ENCODE measurements at regions not wholly inside any gene's neighbourhood (a gene's known extent, or its start where the extent isn't known, plus 50 kb on each side); places are given as distances from the start of the nearest gene placed in this dataset.
"Not testable (repeated sequence)": the region's sequence is repeated elsewhere in the genome, so short reads cannot be mapped to it uniquely, and the experiment has no call there.

DNA sequence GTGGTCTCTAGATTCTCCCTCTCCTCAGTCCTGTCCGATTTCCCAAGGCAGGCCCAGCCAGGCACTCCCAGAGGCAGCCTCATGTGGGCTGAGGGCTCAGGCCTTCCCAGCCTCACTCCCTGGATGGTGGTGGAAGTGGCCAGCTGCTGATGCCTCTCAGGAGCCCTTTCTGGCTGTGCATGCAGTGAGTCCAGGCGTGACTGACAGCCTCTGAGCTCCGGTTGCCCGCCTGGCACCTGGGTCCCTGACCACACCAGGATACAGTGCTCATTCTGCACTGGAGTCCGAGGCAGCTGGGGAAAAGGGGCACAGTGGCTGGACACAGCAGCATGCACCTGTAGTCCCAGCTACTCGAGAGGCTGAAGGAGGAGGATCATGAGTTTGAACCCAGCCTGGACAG, 132.6 kb downstream of the CUL2 start:
- DNase-seq (no peak), ATAC-seq (no peak)
- Histone ChIP-seq H3K9me3 (no peaks in the 10 kb centered on the region), H3K27ac (no peak overlapping the region), H3K36me3 (no peaks in the 10 kb centered on the region), H3K4me3 (no peak overlapping the region), H3K4me1 (no peaks in the 10 kb centered on the region), H3K27me3 (no peaks in the 10 kb centered on the region)
- intact Hi-C loops (cut with DNase I; ENCODE audit: low total_unique reads): loop anchor here (10.0 kb wide), 1 partner anchor 233 kb away; no protein-coding TSS in a partner anchor
- TF ChIP-seq, protein P1, sequence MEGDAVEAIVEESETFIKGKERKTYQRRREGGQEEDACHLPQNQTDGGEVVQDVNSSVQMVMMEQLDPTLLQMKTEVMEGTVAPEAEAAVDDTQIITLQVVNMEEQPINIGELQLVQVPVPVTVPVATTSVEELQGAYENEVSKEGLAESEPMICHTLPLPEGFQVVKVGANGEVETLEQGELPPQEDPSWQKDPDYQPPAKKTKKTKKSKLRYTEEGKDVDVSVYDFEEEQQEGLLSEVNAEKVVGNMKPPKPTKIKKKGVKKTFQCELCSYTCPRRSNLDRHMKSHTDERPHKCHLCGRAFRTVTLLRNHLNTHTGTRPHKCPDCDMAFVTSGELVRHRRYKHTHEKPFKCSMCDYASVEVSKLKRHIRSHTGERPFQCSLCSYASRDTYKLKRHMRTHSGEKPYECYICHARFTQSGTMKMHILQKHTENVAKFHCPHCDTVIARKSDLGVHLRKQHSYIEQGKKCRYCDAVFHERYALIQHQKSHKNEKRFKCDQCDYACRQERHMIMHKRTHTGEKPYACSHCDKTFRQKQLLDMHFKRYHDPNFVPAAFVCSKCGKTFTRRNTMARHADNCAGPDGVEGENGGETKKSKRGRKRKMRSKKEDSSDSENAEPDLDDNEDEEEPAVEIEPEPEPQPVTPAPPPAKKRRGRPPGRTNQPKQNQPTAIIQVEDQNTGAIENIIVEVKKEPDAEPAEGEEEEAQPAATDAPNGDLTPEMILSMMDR (IDR thresholded peaks at IDR 0.05 in 4 of 5, conservative IDR thresholded peaks at IDR 0.05 in 1 of 5): no peak
- TF ChIP-seq POLR2A (IDR thresholded peaks at IDR 0.05): no peak
- in situ Hi-C loops (cut with MboI; ENCODE audit: low sequenced_read_pairs in 4 of 4): loop anchor here in 2 of 4 donors (10.0 to 25.0 kb wide), 2 partner anchors 295 to 303 kb away; no protein-coding TSS in a partner anchor

DNA sequence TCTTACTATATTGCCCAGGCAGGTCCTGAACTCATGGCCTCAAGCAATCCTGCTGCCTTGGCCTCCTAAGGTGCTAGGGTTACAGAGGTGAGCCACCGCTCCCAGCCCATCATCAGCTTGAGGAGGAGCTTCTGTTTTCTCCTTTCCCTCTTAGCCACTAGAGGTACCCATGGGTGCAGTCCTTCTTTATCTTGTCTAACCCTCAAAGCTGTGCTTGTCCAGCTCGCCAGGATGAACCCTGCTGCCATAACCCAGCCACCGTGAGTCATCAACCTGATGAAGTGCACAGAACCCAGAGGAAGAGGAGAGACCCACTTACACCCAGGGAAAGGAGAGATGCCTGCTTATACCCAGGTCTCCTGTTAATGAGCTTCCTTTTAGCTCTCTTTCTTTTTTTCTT, 133.4 kb downstream of the CUL2 start:
- no peaks in the 10 kb centered on the region for H3K9me3 ChIP-seq
- no peak for TF ChIP-seq POLR2A (IDR thresholded peaks at IDR 0.05)
- TF ChIP-seq, protein P1 (IDR thresholded peaks at IDR 0.05 in 4 of 5, conservative IDR thresholded peaks at IDR 0.05 in 1 of 5): no peak
- DNase-seq (no peak), ATAC-seq (no peak)
- no peaks in the 10 kb centered on the region for H3K27me3 ChIP-seq
- H3K36me3 ChIP-seq: no peaks in the 10 kb centered on the region
- in situ Hi-C loops (cut with MboI; ENCODE audit: low sequenced_read_pairs in 4 of 4): loop anchor here in 2 of 4 donors (10.0 to 25.0 kb wide), 2 partner anchors 294 to 302 kb away; no protein-coding TSS in a partner anchor
- no peaks in the 10 kb centered on the region for H3K4me1 ChIP-seq
- H3K27ac ChIP-seq: no peak overlapping the region
- no peak overlapping the region for H3K4me3 ChIP-seq
- intact Hi-C loops (cut with DNase I; ENCODE audit: low total_unique reads): loop anchor here (10.0 kb wide), 1 partner anchor 232 kb away; no protein-coding TSS in a partner anchor

DNA sequence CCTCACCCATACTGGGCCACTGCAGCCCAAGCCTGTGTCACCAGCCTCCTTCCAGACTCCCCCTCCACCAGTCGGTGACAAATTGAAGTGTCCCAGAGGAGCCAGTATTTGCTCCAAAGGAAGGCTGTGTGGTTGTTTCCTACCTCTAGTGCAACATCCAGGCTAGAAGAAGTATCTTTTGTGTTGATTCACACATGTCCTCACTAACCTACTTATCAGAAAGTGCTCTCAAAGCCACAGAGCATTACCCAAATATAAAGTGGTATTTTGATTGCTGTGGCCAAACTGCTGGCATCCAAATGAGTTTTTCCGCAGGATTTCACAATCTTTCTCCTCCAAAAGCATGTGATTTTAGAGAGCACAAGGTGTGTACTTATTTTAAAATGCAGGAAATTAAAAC, 134.8 kb downstream of the CUL2 start:
- DNase-seq (no peak), ATAC-seq (no peak)
- Histone ChIP-seq H3K9me3 (no peaks in the 10 kb centered on the region), H3K27ac (no peak overlapping the region), H3K27me3 (no peaks in the 10 kb centered on the region), H3K4me1 (peaks cover 3 to 5% of the 10 kb centered on the region in 2 donors), H3K4me3 (no peak overlapping the region), H3K36me3 (no peaks in the 10 kb centered on the region)
- TF ChIP-seq, protein P1 (IDR thresholded peaks at IDR 0.05 in 4 of 5, conservative IDR thresholded peaks at IDR 0.05 in 1 of 5): no peak
- TF ChIP-seq POLR2A (IDR thresholded peaks at IDR 0.05): no peak
- in situ Hi-C loops (cut with MboI; ENCODE audit: low sequenced_read_pairs in 4 of 4): loop anchor here in 2 of 4 donors (10.0 to 25.0 kb wide), 2 partner anchors 293 to 301 kb away; no protein-coding TSS in a partner anchor
- intact Hi-C loops (cut with DNase I; ENCODE audit: low total_unique reads): loop anchor here (10.0 kb wide), 1 partner anchor 231 kb away; no protein-coding TSS in a partner anchor

DNA sequence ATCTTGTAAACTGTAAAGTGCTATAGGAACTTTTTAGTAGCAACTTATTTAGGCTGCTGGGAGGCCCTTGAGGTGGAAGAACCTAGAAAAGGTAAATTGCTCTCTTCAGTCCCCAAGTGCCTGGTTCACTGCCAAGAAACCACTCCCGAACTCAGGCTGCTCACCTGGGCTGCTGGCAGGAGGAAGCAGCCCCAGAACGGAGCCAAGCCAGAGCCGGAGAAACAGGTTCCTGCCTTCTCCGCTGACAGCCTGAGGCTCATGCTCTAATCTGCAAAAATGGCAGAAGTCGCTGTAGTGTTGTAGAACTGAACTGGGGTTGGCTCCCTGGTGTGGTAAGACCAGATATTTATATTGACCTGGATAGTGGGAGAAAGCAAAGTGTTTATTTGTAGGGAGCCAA, 136.0 kb downstream of the CUL2 start:
- Histone ChIP-seq H3K27ac (no peak overlapping the region), H3K4me1 (peaks cover 3 to 5% of the 10 kb centered on the region in 2 donors), H3K36me3 (no peaks in the 10 kb centered on the region), H3K27me3 (no peaks in the 10 kb centered on the region), H3K9me3 (no peaks in the 10 kb centered on the region), H3K4me3 (no peak overlapping the region)
- in situ Hi-C loops (cut with MboI; ENCODE audit: low sequenced_read_pairs in 4 of 4): loop anchor here in 2 of 4 donors (10.0 to 25.0 kb wide), 2 partner anchors 292 to 299 kb away; no protein-coding TSS in a partner anchor
- DNase-seq (no peak), ATAC-seq (no peak)
- intact Hi-C loops (cut with DNase I; ENCODE audit: low total_unique reads): loop anchor here (10.0 kb wide), 1 partner anchor 229 kb away; no protein-coding TSS in a partner anchor
- TF ChIP-seq, protein P1 (IDR thresholded peaks at IDR 0.05 in 4 of 5, conservative IDR thresholded peaks at IDR 0.05 in 1 of 5): no peak
- TF ChIP-seq POLR2A (IDR thresholded peaks at IDR 0.05): no peak

DNA sequence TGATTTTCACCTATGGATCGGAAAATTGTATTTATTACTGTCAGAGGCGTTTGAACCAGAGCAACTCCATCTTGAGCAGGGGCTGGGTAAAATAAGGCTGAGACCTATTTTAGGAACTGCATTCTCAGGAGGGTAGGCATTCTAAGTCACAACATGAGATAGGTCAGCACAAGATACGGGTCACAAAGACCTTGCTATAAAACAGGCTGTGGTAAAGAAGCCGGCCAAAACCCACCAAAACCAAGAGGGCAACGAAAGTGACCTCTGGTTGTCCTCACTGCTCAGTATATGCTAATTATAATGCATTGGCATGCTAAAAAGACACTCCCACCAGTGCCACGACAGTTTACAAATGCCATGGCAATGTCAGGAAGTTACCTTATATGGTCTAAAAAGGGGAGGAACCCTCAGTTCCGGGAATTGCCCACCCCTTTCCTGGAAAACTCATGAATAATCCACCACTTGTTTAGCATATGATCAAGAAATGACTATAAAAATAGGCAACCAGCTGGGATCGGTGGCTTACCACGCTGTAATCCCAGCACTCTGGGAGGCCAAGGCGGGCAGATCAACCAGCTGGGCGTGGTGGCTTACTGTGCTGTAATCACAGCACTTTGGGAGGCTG, 136.3 kb upstream of the PARD3 start:
- H3K4me1 ChIP-seq, H3K9me3 ChIP-seq, H3K27me3 ChIP-seq, H3K36me3 ChIP-seq, H3K27ac ChIP-seq, H3K4me3 ChIP-seq: not testable (repeated sequence)
- in situ Hi-C loops (cut with MboI; ENCODE audit: low sequenced_read_pairs in 4 of 4): loop anchor here in 2 of 4 donors (10.0 to 25.0 kb wide), 2 partner anchors 289 to 297 kb away; no protein-coding TSS in a partner anchor
- DNase-seq: peak in 1 of 2 donors; percentile 21
- intact Hi-C loops (cut with DNase I; ENCODE audit: low total_unique reads): loop anchor here (10.0 kb wide), 1 partner anchor 227 kb away; no protein-coding TSS in a partner anchor
- peak; percentile 36 to 63 for ATAC-seq

DNA sequence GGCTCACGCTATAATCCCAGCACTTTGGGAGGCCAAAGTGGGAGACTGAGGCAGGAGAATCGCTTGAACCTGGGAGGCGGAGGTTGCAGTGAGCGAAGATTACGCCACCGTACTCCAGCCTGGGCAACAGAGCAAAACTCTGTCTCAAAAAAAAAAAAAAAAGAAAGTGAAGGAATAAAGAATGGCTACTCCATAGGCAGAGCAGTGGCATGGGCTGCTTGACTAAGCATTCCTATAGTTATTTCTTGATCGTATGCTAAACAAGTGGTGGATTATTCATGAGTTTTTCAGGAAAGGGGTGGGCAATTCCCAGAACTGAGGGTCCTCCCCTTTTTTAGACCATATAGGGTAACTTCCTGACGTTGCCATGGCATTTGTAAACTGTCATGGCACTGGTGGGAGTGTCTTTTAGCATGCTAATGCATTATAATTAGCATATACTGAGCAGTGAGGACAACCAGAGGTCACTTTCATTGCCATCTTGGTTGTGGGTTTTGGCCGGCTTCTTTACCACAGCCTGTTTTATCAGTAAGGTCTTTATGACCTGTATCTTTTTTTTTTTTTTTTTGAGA, 130.9 kb upstream of the PARD3 start:
- in situ Hi-C loops (cut with MboI; ENCODE audit: low sequenced_read_pairs in 4 of 4): loop anchor here in 1 of 4 donors (25.0 kb wide), 1 partner anchor 284 kb away; no protein-coding TSS in a partner anchor

More for the DNA sequence above, 130.9 kb upstream of the PARD3 start:
- intact Hi-C loops (cut with DNase I; ENCODE audit: low total_unique reads); H3K36me3 ChIP-seq; H3K27me3 ChIP-seq; H3K27ac ChIP-seq; H3K4me3 ChIP-seq; DNase-seq; H3K4me1 ChIP-seq; H3K9me3 ChIP-seq; ATAC-seq: not testable (repeated sequence)
